HG03139 (cell line): ENCODE measurements at regions not wholly inside any gene's neighbourhood (a gene's known extent, or its start where the extent isn't known, plus 50 kb on each side); places are given as distances from the start of the nearest gene placed in this dataset.
A peak's percentile ranks its signal among the peaks of the same experiment; 100 is the strongest.

Source experiments
- ATAC-seq: cut with Tn5 transposase; IDR thresholded peaks from one replicate; pipeline ENCODE4 v1.9.1; 2021; ENCODE audit not compliant: unreplicated experiment

DNA sequence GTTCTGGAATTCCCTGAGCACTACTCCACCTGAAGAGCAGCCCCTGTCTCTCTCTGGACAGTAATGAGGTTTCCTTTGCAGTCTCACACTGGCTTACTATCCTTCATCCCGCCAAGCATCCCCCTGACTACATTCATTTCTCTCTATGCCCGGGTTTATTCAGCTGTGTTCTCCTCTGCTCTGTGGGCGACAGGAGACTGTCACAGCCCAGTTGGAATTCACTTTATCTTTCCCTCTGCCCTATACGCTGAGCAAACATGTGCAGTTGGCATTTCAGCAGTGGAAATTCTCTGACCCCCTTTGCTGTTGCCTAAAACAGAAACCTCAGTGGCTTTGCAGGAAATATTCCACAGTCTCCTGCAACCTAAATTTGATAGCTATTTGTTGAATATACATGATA lies 83.5 kb upstream of the MAX start:
- ATAC-seq, result no peak

DNA sequence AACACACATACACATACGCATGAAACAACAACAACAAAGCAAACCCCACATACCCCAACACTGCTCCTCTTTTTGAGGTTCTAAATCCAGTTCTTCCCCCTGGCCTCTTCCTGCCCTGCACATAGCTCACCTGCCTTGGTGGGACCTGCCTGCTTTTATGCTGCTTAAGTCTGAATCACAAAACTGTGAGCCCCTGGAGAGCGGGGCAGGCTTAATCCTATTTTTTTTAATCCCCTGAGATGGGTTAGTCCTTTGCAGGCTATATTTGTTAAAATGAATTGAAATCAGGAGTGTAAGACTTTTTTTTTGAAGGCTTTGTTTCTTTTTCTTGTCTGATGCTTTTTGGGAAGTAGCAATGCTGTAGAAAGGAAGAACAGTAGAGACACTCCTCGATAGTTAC lies 84.6 kb upstream of the MAX start:
- no peak for ATAC-seq

DNA sequence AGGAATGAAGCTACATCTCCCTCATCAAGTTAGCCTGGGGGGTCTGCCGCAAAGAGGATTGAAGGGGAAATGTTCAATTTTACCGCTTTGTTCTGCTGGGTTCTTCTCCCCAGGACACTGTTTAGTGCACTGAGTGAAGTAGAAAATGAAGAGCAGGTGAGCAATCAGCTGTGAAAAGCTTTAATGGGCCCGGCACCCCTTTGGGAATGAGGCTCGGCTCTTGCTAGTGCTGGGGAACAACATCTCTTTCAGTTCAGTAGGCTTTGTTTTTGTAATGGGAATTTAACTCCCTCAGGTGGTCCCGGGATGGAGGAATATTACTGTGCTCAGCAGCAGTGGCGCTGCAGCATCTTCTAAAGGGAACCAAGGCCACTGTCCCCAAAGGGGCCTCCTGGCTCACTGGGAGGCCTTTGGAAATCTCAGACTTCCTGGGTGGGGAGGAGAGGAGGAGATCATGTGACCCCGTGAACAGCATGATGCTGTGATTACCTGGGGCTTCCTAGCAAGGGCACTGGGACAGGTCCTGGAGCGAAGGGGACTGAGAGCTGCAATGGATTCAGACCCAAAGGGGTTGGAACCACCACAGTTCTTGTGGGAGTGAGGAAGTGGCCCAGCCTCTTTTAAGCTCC lies 85.2 kb upstream of the MAX start:
- no peak for ATAC-seq

DNA sequence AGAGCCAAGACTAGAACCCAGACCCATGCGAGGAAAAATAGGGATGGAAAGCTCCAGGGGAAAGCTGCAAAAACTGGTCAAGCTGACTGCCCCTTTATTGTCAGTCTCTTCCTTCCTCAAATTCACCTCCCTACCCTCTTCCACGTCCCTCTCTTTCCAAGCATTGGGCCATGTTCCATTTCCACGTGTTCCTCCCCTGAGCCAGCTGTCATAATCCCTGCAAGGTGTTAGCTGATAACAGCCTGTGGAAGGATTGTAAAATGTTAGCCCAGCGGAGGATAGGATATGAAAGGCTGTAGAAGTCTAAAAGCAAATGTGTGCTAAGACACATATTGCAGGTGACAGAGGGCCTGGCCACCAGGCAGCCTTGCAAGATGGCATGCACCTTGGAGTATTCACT lies 88.0 kb upstream of the MAX start:
- ATAC-seq, result no peak

DNA sequence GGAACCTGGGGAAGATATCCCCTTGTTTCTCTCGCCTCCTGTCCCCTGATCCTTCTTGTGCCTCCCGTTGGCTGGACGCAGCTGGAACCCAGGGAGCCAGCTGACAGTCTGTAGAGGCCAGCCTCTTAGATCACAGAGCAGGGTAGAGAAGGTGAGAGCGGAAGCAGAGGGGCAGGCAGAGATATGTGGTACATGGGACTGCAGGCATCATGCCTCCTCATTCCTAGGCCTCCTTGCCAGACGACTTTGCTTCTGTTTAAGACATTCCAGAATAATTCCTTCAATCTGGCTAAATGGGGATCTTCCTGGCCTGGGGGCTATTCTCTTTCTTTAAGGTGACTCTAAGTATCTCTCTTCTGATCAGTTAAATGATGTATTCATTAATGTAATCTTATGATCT lies 89.4 kb upstream of the MAX start:
- ATAC-seq, result no peak

DNA sequence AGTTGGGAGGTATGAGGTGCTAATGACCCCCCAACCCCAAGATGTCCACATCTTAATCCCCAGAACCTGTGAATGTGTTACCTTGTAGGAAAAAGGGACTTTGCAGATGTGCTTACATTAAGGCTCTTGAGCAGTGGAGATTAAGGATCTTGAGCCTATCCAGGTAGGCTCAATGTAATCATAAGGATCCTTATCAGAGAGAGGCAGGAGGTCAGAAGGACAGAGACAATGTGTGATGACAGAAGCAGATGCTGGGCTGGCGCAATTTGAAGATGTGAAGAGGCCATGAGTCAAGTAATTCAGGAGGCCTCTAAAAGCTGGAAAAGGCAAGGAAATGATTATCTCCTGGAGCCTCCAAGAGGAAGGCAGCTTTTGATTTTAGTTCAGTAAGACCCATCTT lies 90.4 kb upstream of the MAX start:
- no peak for ATAC-seq

DNA sequence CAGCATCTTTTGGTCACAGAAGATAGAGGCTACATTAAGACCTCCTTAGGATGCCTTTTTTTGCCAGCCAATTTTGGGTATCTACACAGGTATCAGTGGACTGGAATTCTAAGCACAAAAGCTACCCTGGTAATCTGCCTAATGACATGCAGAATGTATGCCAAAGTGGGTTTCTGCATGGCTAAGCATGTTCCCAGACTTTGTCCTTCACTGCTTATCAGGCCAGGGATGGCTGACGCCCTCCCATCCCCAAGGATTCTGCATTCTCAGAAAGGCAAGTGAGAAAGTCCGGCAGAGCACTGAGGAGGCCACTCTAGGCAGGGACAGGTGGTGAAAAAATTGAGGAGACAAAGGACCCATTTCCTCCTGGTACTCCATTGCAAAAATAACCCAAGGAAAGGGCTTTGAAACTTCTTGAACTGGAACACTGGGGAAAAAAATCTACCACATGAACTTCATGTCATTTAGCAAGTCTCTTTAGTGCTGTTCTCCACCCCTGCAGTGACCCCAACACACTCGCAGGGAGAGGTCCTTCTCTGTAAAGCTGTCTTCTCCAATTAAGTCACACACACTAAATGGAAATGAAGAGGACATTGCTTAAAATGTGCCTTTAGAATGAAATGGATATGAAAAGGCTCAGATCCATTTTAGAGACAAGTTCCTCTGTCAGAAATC lies 91.7 kb upstream of the MAX start:
- ATAC-seq, result no peak

DNA sequence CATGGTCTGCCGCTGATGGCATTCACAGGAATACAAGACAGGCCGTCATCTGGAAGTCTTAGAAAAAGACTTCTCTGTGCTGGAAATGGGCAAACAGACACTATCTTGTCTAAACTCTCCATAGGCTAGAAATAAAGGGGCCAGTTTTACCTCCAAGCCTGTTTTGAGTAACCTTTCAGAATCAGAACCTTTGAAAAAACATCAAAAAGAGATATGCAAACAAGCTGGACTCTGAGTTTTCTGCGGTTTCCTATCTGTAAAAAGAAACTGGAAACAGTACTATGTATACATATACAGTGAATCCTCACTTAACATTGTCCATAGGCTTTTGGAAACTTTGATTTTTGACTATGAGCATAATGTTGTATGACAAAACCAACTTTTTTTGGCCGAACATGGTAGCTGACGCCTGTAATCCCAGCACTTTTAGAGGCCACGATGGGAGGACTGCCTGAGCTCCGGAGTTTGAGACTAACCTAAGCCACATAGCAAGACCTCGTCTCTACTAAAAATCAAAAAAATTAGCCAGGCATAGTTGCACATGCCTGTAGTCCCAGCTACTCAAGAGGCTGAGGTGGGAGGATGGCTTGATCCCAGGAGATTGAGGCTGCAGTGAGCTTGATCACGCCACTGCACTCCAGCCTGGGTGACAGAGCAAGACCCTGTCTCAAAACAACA lies 92.9 kb upstream of the MAX start:
- no peak for ATAC-seq

DNA sequence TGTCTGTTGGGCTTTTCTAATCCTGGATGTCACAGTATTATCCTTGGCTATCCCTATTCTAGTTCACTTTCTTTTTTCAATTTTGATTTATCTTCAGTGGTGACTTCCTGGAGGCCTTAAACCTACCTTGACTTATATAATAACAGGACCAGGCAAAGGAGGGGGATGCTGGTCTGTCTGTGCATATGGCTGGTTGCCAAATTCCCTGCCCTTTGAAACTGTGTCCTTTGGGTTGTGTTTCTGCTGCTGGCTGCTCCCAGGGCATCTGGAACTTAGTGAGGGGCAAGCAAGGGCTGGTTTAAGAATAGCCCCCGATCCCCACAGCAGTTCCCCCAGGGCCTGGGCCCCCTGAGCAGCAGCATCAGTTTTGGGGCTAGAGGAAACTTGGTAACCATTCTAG lies 96.0 kb upstream of the MAX start:
- no peak for ATAC-seq

DNA sequence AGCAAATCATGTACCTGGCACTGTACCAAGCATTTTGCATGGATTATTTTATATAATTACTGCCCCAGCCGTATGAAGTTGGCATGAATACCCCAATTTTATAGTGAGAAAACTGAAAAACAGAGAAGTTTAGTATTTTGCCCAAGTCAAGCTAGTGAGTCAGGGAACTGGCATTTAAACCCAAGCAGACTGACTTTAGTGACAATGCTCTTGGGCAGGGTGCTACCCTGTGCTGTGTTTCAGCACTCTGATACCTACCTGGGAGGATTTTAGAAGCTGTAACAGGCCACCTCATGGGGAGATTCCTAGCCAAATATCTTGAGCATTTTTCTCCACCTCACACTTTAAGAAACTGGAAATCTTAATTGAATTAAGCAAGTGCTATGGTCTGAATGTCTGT lies 98.1 kb upstream of the MAX start:
- ATAC-seq, result no peak

DNA sequence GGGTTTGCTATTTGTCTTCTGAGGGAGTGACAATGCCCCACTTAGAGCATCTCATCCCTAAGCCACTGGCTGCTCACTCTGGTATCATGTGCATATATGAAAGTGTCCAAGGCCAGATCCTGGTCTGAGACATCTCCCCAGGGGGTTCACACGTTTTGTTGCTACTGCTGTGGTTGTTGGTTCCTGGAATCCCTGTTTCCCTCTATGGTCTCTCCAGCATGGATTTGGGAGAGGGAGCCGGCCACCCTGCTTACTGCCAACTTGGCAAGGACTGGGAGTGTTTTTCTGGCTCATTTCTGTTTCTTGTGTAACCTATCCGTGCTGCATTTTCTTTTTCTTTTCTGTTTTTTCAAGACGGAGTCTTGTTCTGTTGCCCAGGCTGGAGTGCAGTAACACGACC lies 101.3 kb upstream of the MAX start:
- no peak for ATAC-seq

DNA sequence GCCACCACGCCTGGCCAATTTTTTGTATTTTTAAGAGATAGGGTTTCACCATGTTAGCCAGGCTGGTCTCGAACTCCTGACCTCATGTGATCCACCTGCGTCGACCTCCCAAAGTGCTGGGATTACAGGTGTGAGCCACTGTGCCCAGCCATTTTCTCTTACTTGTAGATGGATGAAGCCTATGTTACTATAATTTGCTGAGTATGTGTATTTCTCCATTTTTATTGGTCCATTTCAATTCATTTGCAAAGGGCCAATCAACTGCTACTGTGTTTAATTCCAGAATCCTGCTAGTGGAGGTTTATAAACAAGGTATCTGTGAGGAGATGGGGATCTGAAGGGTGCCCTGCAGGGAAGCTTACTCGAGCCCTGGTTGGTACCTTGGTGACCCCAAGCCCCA lies 101.7 kb upstream of the MAX start:
- ATAC-seq, result no peak

DNA sequence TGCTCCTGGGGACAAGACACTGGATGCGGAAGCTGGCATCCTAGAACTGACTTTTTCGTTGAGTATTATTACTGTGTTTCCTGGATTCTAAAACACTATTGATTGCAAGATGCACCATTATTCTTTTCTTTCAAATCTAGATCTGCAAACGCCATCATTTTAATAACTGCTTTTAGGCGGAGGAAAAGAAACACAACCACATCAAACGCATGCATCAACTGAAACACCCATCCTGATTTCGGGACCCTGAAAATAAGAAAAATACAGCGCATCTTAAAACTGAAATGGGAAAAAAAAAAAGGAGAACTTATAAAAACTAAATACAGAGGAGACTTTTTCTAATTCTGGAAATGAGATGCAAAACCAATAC lies 103.7 kb upstream of the MAX start:
- no peak for ATAC-seq

DNA sequence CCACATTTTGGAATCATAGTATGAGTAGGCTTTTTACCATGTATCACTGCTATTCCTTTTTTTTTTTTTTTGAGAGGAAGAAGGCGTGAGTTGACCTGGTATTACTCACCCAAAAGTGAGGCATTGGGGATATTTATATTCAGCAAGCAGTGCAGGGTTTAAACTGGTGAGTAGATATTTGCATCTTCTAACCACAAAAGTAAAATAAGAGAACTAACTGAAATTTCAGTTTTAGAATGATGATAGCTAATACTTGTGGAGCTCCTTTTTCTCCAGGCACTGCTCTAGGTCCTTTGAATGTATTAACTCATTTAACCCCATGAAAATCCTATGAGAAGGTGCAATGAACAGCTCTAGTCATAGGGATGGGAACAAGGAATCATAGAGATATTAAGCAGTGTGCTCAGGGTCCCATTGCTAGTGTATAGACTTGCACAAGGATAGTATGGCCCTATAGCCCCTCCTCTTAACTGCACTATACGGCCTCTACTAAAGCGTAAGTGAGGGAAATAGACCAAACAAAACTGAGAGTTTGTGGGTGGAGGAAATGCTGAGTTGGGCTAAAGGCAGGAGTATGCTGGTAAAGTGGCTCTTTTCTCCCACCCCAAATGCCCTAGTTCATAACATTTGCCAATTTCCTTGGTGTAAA lies 104.3 kb upstream of the MAX start:
- ATAC-seq, result peak; percentile 46

DNA sequence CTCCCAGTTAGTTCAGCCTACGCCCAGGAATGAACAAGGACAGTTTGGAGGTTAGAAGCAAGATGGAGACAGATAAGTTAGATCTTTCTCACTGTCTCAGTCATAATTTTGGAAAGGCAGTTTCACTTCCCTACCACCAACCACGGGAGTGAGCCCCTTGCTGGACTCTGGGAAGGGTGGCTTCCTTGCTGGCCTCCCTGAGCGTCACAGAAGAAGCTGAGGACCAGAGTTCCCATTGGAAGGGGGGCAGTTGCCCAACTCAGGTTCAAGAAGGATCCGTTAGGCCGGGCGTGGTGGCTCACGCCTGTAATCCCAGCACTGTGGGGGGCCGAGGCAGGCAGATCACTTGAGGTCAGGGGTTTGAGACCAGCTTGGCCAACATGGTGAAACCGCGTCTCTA lies 106.2 kb upstream of the MAX start:
- no peak for ATAC-seq

DNA sequence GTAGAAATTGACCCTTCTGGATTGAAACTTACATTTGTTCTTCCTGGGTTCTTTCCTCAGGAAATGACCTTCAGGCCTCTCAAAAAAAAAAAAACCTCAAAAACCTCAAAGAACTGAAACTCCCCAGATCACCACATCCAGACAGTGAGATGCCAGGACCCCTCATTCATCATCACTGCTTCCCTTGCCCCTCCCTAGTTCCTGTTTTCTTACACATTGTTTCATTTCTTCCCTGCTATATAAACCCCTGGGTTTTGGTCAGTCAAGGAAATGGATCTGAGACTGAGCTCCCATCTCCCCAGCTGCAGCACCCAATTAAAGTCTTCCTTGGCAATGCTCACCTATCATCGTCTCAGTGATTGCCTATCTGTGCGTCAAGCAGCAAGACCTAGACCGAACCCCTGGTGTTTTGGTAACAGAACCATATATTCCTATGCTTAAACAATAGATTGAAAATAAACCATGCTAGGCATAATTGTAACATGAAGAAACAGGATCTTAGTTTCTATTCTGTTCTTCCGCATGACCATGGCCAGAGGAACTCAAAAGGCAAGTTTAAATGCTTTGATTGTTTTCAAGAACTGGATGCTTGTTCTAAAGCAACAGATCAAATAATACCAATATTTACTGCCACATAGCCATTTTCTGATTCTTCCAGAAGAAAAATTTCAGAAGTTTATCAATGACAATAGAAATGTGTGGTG lies 108.0 kb upstream of the MAX start:
- no peak for ATAC-seq

DNA sequence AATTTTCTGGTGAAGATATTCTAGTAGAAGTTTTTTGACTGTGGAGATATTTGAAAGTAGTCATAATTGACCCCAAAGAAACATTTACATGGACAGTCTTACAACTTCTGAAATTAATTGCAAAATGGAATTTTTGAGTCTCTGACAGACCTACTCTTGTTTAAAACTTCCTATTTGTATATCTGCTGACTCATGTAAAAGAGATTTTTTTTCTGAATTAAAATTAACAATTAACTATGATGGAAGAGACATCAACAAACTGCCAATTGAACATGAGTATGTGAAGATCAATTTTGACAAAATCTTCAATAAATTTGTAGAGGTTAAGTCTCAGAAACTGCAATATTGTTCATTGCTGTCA lies 108.5 kb upstream of the MAX start:
- ATAC-seq, result no peak

DNA sequence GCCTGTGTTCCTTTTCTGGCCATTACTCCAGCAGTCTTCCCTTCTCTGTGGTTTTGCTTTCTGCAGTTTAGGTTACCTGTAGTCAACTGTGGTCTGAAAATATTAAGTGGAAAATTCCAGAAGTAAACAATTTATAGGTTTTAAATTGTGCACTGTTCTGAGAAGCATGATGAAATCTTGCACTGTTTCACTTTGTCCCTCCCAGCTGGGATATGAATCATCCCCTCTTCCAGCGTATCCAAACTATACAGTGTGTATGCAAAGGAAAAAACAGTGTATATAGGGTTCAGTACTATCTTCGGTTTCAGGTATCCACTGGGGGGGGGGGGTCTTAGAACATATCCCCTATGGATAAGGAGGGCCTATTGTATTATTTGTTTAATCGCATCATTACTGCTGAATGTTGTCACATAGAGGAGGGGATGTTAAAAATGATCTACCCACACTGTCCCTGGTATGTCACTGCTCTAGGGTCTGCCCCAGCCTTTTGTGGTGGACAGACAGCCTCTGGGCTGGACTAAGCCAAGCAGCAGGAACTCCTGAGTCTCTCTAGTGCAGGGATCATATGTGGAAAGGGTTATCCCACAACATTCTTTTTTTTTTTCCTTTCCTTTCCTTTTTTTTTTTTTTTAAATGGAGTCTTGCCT lies 109.1 kb upstream of the MAX start:
- ATAC-seq, result no peak

DNA sequence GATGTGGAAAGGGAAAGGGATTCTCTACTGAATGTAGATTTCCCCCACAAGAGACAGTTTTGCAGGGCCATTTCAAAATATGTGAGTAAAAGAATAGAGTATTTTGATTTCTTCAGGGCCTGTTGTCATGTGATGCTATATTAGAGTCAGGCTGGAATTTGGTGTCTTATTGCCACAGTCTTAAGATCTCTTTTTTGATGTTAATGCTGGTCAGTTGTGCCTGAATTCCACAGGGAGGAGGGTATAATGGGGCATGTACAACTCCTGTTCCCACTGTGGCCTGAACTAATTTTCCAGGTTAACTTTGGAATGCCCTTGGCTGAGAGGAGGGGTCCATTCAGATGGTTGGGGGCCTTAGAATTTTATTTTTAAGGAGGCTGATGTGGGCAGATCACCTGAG lies 111.0 kb upstream of the MAX start:
- no peak for ATAC-seq

DNA sequence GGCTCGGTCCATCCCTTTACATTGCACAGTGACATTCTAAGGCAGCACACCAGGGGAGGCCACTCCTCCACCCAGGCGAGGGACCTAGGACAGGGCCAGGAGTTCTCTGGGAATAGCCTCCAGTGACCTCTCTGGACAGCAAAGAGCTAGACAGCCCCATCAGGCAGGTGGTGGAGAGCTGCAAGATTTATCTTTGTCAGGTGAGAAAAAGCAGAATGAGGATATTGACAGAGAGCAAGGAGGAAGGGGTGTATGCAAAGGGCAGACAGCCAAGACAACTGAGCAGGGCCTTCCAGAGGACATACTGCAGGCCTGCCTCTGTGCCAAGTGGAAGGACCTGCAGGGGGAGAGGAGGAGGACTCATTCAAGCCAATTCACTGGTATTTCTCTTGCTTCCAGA lies 112.4 kb upstream of the MAX start:
- ATAC-seq, result no peak

DNA sequence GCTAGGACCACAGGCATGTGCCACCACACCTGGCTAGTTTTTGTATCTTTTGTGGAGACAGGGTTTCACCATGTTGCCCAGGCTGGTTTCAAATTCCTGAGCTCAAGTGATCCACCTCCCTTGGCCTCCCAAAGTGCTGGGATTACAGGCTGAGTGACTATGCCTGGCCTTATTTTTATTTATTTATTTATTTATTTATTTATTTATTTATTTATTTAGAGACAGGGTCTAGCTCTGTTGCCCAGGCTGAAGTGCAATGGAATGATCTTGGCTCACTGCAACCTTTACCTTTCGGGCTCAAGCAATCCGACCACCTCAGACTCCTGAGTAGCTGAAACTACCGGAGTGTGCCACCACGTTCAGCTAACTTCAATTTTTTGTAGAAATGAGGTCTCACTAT lies 117.0 kb upstream of the MAX start:
- no peak for ATAC-seq
